Tibial nerve (tissue), 4 donors: ENCODE measurements at regions not wholly inside any gene's neighbourhood (a gene's known extent, or its start where the extent isn't known, plus 50 kb on each side); places are given as distances from the start of the nearest gene placed in this dataset.

Experiments
- CTCF ChIP-seq, 5 experiments: fragments of 200-600 bp in 3 of 5; fragments of 450-650 bp in 2 of 5; sonication (generic) in 3 of 5; IDR thresholded peaks; one replicate each; pipeline ENCODE4 v1.5.1; 2016 to 2019; ENCODE audit warnings: antibody characterized with exemption in 5 of 5, mild to moderate bottlenecking in 3 of 5, moderate library complexity in 2 of 5
- EP300 ChIP-seq, 2 donors: sonication (generic); formaldehyde crosslinking; IDR thresholded peaks; one replicate each; pipeline ENCODE4 v1.6.1; 2017; ENCODE audit warnings: antibody characterized with exemption in 2 of 2, mild to moderate bottlenecking in 1 of 2
- POLR2A ChIP-seq, 2 donors: fragments of 450-650 bp; IDR thresholded peaks; one replicate each; pipeline ENCODE4 v1.6.1; 2017; ENCODE audit warnings: antibody characterized with exemption in 2 of 2, mild to moderate bottlenecking in 2 of 2, moderate library complexity in 2 of 2

DNA sequence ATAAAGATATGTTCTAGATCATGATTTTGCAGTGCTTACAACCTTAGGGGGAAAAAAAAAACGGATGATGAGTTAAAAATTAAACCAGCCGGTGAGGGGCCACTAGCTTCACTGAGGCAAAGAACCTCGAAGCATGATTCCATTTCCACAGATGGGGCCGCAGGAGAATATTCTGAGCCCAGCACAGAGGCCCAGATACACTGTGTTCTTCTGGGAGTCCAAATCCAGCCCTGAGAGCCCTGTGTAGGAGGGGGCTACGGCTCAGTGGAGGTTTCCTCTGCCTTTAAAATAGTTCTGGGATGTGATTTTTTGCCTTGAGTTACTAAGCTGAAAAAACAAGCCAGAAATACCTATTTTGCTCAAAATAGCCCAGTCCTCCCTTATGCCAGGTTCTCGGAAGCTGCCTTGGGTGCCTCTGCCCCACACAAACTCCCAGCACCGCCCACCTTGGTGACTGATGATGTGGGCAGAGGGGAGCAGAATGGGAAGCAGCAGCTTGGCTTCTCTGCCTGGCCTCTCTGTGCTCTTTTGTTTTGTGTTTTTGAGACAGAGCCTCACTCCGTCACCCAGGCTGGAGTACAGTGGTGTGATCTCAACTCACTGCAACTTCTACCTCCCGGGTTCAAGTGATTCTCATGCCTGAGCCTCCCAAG is 105.4 kb upstream of the BCL2L14 start:
- TF ChIP-seq CTCF (IDR thresholded peaks at IDR 0.05) (no peak), EP300 (IDR thresholded peaks at IDR 0.05) (no peak), POLR2A (IDR thresholded peaks at IDR 0.05) (no peak)
